Skin epidermis (tissue), 12 donors: ENCODE measurements at regions not wholly inside any gene's neighbourhood (a gene's known extent, or its start where the extent isn't known, plus 50 kb on each side); places are given as distances from the start of the nearest gene placed in this dataset.

Experiments
- H3K27ac ChIP-seq, 21 experiments: fragments of 200-600 bp; sonication (generic) in 11 of 21; one replicate each; pipeline ENCODE4 v1.5.0; 2020; ENCODE audit warnings: mild to moderate bottlenecking in 3 of 21, inconsistent platforms in 2 of 21, moderate library complexity in 2 of 21
- H3K4me3 ChIP-seq, 7 experiments: fragments of 200-600 bp; sonication (generic) in 2 of 7; one replicate each; pipeline ENCODE4 v1.5.0; 2020; ENCODE audit warnings: inconsistent platforms in 2 of 7, mild to moderate bottlenecking in 2 of 7, moderate library complexity in 1 of 7

DNA sequence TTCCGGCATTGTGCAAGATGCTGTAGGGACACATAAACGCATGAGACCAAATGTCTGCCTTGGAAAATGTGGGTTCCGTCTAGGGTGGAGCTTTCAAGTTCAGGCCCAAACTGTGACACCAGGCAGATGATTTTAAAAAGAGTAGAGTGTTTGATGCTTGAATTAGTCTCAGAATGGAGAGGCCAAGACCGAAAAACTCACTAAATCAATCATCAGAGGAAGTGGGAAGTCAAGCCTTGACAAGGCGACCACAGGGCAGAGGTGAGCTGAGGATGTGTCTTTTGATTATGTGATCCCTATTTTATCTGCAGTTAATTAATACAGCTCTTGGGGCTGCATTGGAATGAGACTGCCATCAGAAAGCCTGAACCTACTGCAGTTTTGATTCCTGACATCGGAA is 275.4 kb downstream of the ABHD5 start:
- Histone ChIP-seq H3K4me3 (no peak overlapping the region), H3K27ac (no peak overlapping the region)

GRCh38 chr3:43966530-43966929 is 275.2 kb upstream of the TOPAZ1 start:
- H3K27ac ChIP-seq = no peak overlapping the region
- H3K4me3 ChIP-seq = no peak overlapping the region

DNA sequence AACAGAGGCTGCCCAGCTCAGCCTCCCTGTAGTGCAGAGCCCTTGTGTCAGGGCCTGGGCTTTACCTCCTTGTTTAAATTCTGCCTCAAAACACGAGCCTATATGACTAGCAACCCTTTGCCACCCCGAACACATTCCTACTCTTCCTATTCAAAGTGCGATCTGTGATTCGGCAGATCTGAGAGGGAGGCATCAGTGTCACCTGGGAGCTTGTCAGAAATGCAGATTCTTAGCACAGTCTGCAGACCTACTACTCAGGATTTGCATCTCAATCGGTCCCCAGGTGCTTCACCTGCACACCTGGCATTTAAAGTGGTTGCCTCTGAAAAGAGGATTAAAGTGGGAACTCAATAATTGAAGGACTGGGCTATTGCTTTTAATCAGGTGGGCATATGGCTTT is 273.2 kb upstream of the TOPAZ1 start:
- H3K4me3 ChIP-seq = no peak overlapping the region

DNA sequence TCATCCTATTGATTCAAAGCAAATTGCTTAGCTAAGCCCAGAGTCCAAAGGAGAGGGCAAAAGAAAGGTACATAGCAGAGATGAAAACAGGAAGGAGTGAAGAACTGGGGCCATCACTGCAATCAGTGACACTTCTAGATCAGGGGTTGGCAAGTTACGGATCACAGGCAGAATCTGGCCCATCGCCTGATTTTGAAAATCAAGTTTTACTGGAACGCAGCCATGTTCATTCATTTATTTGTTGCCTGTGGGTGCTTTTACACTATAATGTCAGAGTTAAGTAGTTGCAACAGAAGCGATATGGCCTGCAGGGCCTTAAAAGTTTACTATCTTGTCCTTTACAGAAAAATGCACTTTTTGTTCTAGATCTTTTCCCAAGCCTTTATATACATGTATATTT is 271.7 kb upstream of the TOPAZ1 start:
- H3K4me3 ChIP-seq = no peak overlapping the region
- H3K27ac ChIP-seq = no peak overlapping the region

More for the DNA sequence above, 273.2 kb upstream of the TOPAZ1 start:
- no peak overlapping the region for H3K27ac ChIP-seq

- Histone ChIP-seq H3K4me3 (no peak overlapping the region), H3K27ac (no peak overlapping the region)
Observed at GRCh38 chr3:43970351-43970750, 271.3 kb upstream of the TOPAZ1 start.

DNA sequence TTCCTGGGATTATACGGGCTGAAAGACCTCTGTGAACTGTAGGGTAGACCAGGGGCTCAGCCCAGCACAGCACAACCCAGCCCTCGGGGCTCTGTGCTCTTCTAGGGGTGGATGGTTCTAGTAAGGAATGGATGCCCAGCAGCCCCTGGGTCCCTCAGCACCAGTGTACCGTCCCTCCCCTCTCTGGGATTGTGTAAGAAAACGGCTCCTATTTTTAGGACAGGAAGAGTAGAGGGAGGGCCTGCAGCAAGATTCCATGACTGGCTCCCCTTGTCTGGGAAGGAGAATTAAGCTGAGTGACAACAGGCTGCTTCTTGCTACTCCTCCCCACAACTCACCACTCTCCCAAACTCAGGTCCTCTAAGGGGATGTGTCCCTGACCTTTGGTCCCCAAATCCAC is 270.8 kb upstream of the TOPAZ1 start:
- Histone ChIP-seq H3K27ac (no peak overlapping the region), H3K4me3 (no peak overlapping the region)

DNA sequence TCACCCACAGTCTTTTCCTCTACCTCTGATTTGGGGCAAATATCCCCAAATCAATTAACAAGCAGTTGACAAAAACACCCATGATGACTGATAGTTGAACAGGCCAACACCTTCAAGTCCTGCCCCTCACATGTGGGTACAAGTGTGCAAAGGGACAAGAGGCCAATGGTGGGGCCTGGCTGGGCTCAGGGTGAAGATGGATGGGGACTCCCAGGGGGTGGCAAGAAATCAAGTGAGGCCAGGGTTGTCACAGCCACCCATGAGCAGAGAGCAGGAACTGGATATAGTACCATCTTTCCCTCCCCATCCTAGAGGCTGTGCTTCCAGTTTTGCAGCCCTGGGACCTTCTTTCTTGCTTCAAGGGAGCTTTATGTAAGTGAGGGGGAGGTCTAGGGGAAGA is 270.2 kb upstream of the TOPAZ1 start:
- H3K27ac ChIP-seq = no peak overlapping the region

DNA sequence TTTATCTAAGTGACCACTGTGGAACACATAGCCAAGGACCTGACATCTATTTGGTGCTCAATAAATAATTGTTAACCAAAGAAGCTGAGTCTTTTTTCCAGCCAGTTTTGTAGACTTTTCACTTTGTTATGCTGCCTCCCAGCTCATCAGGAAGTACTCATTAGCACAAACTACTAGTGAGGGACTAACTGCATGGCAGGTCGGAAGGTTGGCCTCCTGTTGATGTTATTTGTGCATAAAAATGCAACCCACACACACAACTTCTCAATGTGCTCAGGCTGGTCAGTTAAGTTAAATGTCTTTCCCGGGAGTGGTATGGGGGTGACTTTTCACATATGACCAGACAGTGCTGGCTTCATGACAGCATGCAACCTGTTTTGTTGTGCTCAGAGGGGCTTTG is 263.0 kb upstream of the TOPAZ1 start:
- Histone ChIP-seq H3K4me3 (no peak overlapping the region), H3K27ac (no peak overlapping the region)

More for the DNA sequence above, 270.2 kb upstream of the TOPAZ1 start:
- no peak overlapping the region for H3K4me3 ChIP-seq

DNA sequence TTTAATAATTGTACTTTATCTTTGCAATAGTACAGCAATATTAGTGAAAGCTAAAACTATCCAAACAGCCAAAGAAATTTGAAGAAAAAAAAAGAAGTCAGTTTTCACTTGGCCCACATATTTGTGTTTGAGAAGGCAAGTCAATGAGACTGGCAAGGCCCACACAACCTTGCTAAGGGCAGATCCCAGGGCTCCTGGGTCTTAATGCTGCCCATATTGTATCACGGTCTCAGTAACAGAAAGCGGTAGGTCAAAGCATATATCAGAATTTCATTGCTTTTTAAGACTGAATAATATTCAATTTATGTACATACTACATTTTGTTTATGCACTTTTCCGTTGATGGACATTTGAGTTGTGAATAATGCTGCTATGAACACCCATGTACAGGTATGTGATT is 262.0 kb upstream of the TOPAZ1 start:
- H3K27ac ChIP-seq = no peak overlapping the region
- no peak overlapping the region for H3K4me3 ChIP-seq

GRCh38 chr3:43994657-43995546 is 246.8 kb upstream of the TOPAZ1 start:
- H3K27ac ChIP-seq = no peak overlapping the region
- peak overlapping the region in 4 of 7 experiments; percentile 5 to 28 (median 22) for H3K4me3 ChIP-seq

- no peak overlapping the region for H3K27ac ChIP-seq
- H3K4me3 ChIP-seq = peak overlapping the region in 5 of 7 experiments; percentile 3 to 29 (median 18)
Observed at GRCh38 chr3:43995547-43996378, 245.9 kb upstream of the TOPAZ1 start.

- H3K4me3 ChIP-seq = peak overlapping the region in 6 of 7 experiments; percentile 1 to 29 (median 10)
- H3K27ac ChIP-seq = no peak overlapping the region
Observed at GRCh38 chr3:43996379-43997301, 245.0 kb upstream of the TOPAZ1 start.

DNA sequence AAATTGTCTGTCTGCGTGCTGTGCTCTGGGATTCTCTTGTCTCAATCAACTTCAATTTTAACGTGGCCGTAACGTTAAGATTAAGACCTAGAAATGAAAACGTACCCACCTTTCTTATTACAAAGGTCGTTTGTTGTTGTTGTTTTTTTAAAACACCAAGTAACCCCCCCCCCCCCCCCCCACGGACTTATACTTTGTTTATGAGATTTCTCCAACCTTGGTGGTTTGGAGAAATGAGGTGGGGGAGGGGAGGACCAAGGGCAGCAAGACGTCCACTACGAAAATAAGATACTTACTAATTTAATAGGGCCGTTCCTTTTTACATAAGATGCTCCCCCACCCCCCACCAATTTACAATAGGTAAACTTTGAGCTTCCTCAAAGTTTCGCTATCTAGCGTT is 244.4 kb upstream of the TOPAZ1 start:
- Histone ChIP-seq H3K27ac (no peak overlapping the region), H3K4me3 (peak overlapping the region in 2 of 7 experiments; percentile 11 to 40)

- peak overlapping the region in 2 of 7 experiments; percentile 1 to 40 for H3K4me3 ChIP-seq
Observed at GRCh38 chr3:43997788-43998369, 243.8 kb upstream of the TOPAZ1 start.

GRCh38 chr3:43998370-43998835 is 243.3 kb upstream of the TOPAZ1 start:
- peak overlapping the region; percentile 11 to 44 (median 30) for H3K4me3 ChIP-seq

More at GRCh38 chr3:43997788-43998369, 243.8 kb upstream of the TOPAZ1 start:
- no peak overlapping the region for H3K27ac ChIP-seq

GRCh38 chr3:43998836-43999727 is 242.6 kb upstream of the TOPAZ1 start:
- Histone ChIP-seq H3K4me3 (peak overlapping the region; percentile 11 to 44 (median 30)), H3K27ac (peak overlapping the region in 1 of 21 experiments; percentile 17)

More at GRCh38 chr3:43998370-43998835, 243.3 kb upstream of the TOPAZ1 start:
- H3K27ac ChIP-seq = no peak overlapping the region

GRCh38 chr3:43999728-44000319 is 241.9 kb upstream of the TOPAZ1 start:
- peak overlapping the region in 3 of 7 experiments; percentile 30 to 44 (median 40) for H3K4me3 ChIP-seq
- no peak overlapping the region for H3K27ac ChIP-seq

- Histone ChIP-seq H3K4me3 (no peak overlapping the region), H3K27ac (no peak overlapping the region)
Observed at GRCh38 chr3:44000586-44000985, 241.1 kb upstream of the TOPAZ1 start.
